GM21515 (cell line): ENCODE measurements at regions not wholly inside any gene's neighbourhood (a gene's known extent, or its start where the extent isn't known, plus 50 kb on each side); places are given as distances from the start of the nearest gene placed in this dataset.

ENCODE experiments used
- ATAC-seq: cut with Tn5 transposase; IDR thresholded peaks from one replicate; pipeline ENCODE4 v1.9.1; 2021; ENCODE audit not compliant: unreplicated experiment

DNA sequence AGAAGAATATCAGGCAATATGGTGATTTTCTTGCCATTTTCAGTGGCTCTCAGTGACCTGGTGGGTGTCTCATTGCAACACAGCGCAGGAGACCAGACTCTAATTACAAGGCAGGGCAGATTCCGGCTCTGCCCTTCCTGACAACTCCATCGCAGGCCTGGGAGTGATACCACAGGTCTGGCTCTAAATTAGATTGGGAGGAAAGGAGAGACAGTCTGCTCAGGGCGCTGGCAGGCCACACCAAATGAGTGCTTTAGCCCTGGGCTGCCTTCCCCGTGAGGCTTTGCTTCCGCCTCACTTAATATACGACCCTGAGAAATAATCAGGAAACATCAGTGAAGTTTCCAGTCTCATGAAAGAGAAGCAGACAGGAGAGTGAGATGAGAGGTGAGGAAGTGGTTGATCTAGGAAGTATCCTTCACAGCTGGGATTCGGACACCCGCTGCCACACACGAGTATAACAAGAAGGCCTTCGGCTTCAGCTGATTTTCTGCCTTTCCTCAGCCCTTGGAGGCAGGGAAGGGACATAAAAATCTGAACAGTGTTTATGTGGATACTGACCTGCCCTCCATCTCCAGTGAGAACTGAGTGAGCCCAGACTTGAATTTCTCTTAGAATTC, 73.7 kb upstream of the PROK2 start:
- ATAC-seq, result no peak

DNA sequence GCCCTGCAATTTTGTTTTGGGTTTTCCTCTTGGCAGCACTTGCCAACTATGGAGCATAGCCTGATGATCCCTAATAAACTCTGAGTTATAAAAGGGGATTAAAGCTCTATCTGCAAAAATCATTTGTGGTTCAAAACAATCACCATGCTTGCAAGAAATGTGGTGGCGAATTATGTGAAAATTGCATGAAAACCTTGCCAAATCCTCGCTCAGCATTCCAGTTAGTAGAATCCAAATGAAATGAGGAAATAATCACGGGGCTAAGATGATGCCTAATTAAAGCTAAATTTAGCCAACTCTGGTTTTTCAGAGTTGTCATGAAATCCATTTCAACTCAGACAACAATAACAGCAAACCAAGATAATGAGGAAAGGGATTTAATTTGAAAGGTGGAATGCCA, 73.0 kb upstream of the PROK2 start:
- no peak for ATAC-seq

DNA sequence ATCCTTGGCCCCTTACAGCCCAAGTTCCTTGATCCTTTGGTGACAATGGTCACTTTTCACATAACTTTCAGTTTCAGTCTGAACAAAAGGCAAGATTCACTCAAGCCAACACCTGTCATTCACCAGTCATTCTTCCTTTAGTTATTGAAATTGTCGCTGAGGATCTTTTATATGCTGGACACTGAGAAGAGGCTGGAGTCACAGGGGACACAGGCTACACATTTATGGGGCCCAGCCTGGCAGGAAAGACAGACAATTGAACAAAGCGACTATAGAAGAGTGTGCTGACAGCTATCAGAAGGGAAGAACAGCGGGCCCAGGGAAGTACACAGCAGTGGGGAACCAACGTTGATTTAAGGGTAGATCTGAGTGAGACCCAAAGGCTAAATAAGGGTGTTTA, 69.8 kb upstream of the PROK2 start:
- ATAC-seq, result no peak

DNA sequence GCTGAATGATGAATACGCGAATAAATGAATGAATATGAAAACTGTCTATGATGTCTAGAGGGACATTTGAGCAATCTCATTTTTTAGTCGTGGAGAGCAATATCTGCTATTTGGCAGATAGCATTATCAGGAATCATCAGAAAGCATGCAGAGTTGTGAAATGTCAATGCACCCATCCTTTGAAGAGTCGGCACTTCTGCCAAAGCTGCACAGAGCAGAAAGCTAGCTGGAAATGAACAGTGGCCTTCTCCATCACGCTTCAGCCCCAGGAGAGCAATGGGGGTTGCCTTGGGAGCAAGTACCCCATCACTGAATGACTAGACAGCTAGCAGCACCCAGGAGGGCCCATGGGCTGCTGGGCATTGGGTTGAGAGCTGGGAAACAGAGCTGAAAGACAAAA, 69.1 kb upstream of the PROK2 start:
- no peak for ATAC-seq

DNA sequence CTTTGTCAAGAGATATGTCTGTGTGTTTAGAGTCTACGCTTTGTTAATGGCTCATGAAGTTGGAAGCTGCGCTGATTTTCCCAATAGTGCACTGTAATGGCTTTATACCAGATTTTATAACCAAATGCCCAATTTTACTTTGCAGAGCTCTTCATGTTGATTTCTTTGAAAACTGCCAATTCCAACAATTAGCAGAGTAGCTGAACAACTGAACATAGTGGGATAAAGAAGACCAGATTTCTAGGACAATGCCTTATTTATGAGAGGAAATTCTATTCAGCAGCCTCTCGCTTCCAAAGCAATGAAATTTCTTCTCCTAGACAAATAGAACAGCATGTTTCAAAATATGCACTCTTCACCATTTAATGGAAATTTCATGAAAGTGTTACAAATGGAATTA, 66.9 kb upstream of the PROK2 start:
- ATAC-seq, result no peak

DNA sequence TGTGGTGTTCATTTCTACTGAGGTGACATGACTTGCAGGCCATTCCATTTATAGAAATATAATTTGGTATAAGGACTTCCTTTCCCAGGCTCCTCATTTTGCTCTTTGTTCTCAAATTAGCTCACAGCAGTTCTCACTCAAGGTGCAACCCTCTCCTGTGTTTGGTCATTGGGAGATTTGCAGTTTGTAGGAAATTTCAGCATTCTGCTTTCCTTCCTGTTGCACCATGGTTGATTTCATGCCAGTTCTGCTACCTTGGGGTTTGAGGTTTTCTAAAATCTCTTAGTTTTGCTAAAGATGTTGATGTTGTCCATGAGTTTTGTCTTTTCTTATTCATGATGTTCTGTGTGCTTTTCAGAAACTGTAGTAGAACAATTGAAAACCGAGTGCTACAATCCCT, 65.7 kb upstream of the PROK2 start:
- no peak for ATAC-seq

DNA sequence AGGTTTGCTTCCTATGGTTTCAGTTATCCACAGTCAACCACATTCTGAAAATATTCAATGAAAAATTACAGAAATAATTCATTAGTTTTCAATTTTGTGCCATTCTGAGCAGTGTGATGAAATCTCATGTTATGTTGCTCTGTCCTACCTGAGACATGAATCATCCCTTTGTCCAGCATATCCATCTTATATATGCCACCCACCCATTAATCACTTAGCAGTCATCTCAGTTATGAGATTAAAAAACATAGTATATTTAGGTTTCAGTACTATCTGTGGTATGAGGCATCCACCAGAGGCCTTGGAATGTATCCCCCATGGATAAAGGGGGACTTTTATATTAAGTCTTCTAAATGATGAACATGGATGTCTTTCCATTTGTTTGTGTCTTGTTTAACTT, 64.7 kb upstream of the PROK2 start:
- no peak for ATAC-seq

DNA sequence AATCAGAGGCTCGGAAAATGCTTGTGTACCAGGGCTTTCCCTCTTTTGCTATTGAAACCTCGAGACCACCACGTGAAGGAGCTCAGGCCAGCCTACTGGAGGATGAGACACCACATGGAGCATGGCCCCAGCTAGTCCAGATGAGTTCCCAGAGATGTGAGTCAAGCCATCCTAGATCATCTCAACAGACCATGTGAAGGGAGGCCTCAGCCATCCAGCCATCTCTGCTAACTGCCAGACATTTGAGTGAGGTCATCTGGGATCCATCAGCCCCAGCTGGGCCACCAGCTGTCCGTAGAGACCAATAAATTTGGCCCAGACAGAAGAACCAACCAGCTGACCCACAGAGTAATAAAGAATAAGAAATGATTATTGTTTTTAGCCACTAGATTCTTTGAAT, 62.8 kb upstream of the PROK2 start:
- no peak for ATAC-seq

DNA sequence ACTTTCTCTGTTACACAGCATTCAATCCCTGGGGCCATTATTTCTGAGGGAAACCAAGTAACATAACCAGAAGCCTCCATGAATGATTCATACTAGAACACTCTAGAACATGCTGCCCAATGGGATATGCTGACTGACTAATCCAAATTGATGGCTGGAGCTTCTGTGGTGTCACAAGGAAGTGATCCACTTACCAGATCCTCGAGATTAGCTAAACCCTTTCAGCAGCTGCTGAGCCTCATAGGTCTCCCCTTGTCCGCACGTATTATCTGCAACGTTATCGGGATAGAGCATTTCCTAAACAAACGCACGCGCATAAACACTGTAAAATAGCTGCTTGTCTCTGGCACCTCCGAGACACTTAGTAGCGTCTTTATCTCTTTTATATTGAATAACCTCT, 61.2 kb upstream of the PROK2 start:
- ATAC-seq, result no peak

DNA sequence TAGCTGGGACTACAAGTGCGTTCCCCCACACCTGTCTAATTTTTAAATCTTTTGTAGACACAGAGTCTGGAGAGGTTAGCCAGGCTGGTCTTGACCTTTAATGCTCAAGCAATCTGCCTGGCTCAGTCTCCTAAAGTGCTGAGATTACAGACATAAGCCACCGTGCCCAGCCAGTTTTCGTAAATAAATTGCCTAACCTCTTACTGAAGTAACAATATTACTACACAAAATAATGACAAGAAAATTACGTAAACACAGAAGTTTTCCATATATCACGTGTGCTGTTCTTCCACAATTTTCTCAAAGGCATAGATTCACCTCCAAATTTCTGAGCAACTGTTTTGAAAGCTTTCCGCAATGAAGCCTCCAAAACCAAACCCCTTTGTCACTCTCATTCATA, 58.1 kb upstream of the PROK2 start:
- ATAC-seq, result no peak

DNA sequence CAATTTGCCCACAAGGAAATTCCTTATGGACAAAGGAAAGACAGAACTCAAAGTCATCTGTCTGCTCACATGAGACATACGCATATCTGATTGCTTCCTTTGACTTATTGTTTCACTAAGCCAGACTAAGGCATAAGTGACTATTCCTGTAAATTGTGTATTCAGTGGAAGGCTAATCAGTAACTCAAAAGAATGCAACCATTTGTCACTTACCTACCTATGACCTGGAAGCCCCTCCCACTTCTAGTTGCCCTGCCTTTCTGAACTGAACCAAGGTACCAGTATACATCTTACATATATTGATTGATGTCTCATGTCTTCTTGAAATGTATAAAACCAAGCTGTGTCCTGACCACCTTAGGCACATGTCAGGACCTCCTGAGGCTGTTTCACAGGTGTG, 53.5 kb upstream of the PROK2 start:
- no peak for ATAC-seq
